ENCODE measurements at regions not wholly inside any gene's neighbourhood (a gene's known extent, or its start where the extent isn't known, plus 50 kb on each side); places are given as distances from the start of the nearest gene placed in this dataset.

DNA sequence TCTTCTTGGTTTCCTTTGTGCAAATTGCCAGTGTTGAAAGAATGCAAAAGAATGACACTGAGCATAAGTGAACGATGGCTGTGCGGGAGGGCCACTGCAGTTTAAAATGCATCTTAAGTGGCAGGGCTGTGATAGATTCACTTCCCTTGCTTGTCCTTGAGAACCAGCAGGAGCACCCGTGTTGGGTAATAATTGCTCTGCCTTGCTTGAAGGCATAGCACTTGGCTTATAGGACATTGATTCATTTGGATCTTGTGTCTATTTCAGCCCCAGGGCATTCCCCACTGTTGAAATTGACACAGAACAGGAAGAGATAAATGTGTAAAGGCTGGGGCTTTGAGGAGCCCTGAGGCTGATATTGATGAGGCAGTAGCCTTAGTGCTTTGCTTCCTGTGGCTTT lies 1003.7 kb upstream of the GYPC start:
- no peak overlapping the region for H3K4me3 Mint-ChIP-seq
- H3K27me3 ChIP-seq (ENCODE audit: control insufficient read depth, insufficient read depth, low read length, poor library complexity, severe bottlenecking) = peaks cover 21% of the 10 kb centered on the region
- H3K9ac ChIP-seq (ENCODE audit: extremely low read depth, low read length, poor library complexity, severe bottlenecking) = no peak overlapping the region
- H3K9me3 ChIP-seq (ENCODE audit: control insufficient read depth, low read length) = no peaks in the 10 kb centered on the region
- no peak overlapping the region for H3K27ac ChIP-seq (ENCODE audit: low read depth, low read length)
- H3K27ac Mint-ChIP-seq = no peak overlapping the region
- no peaks in the 10 kb centered on the region for H3K9me3 Mint-ChIP-seq
- H3K4me3 ChIP-seq (ENCODE audit: low read length) = no peak overlapping the region
- no peaks in the 10 kb centered on the region for H3K36me3 ChIP-seq (ENCODE audit: control insufficient read depth, insufficient read depth, low read length)
- peaks cover 26% of the 10 kb centered on the region for H3K4me1 Mint-ChIP-seq
- no peaks in the 10 kb centered on the region for H3K36me3 Mint-ChIP-seq (ENCODE audit: low read depth)
- 85 to 93% methylated on average over 3 of the region's 3 CpGs for WGBS, 2 experiments (ENCODE audit: insufficient coverage in 1 of 2, insufficient read length in 1 of 2)
- no peak for DNase-seq
- no peaks in the 10 kb centered on the region for H3K27me3 Mint-ChIP-seq (ENCODE audit: insufficient read depth)
- H3K4me1 ChIP-seq (ENCODE audit: control insufficient read depth, insufficient read depth, low read length) = no peaks in the 10 kb centered on the region
- TF ChIP-seq, protein P1, sequence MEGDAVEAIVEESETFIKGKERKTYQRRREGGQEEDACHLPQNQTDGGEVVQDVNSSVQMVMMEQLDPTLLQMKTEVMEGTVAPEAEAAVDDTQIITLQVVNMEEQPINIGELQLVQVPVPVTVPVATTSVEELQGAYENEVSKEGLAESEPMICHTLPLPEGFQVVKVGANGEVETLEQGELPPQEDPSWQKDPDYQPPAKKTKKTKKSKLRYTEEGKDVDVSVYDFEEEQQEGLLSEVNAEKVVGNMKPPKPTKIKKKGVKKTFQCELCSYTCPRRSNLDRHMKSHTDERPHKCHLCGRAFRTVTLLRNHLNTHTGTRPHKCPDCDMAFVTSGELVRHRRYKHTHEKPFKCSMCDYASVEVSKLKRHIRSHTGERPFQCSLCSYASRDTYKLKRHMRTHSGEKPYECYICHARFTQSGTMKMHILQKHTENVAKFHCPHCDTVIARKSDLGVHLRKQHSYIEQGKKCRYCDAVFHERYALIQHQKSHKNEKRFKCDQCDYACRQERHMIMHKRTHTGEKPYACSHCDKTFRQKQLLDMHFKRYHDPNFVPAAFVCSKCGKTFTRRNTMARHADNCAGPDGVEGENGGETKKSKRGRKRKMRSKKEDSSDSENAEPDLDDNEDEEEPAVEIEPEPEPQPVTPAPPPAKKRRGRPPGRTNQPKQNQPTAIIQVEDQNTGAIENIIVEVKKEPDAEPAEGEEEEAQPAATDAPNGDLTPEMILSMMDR (conservative IDR thresholded peaks at IDR 0.05) = no peak

DNA sequence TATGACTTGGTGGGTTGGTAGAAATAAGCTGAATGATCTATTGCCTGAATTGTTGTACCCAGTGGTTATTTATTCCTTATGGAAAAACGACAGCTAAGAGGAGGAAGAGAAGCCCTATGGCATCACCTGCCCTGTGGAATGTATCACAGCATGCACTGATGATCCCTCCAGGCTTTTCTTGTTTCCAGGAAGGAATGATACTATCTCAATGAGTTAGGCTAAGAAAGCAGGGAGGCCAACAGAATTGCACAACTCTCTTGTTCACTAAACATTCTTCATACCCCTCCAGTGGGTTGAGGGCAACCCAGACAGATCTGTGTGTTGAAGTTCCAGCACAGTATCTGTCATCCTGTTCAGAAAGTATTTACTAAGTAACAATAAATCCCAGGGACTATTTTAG lies 1001.7 kb upstream of the GYPC start:
- Mint-ChIP-seq H3K27me3 (ENCODE audit: insufficient read depth) (no peaks in the 10 kb centered on the region), H3K27ac (no peak overlapping the region), H3K9me3 (no peaks in the 10 kb centered on the region), H3K4me1 (peaks cover 19% of the 10 kb centered on the region), H3K4me3 (no peak overlapping the region), H3K36me3 (ENCODE audit: low read depth) (no peaks in the 10 kb centered on the region)
- TF ChIP-seq, protein P1 (conservative IDR thresholded peaks at IDR 0.05) = no peak
- H3K36me3 ChIP-seq (ENCODE audit: control insufficient read depth, insufficient read depth, low read length) = no peaks in the 10 kb centered on the region
- DNase-seq = no peak
- H3K27me3 ChIP-seq (ENCODE audit: control insufficient read depth, insufficient read depth, low read length, poor library complexity, severe bottlenecking) = peaks cover 21% of the 10 kb centered on the region
- H3K4me3 ChIP-seq (ENCODE audit: low read length) = no peak overlapping the region
- no peak overlapping the region for H3K27ac ChIP-seq (ENCODE audit: low read depth, low read length)
- H3K4me1 ChIP-seq (ENCODE audit: control insufficient read depth, insufficient read depth, low read length) = no peaks in the 10 kb centered on the region
- H3K9me3 ChIP-seq (ENCODE audit: control insufficient read depth, low read length) = no peaks in the 10 kb centered on the region
- H3K9ac ChIP-seq (ENCODE audit: extremely low read depth, low read length, poor library complexity, severe bottlenecking) = no peak overlapping the region
- WGBS, 2 experiments (ENCODE audit: insufficient coverage in 1 of 2, insufficient read length in 1 of 2) = 59 to 100% methylated on average over 1 of the region's 1 CpG

- no peaks in the 10 kb centered on the region for H3K36me3 ChIP-seq (ENCODE audit: control insufficient read depth, insufficient read depth, low read length)
- no peak overlapping the region for H3K4me3 ChIP-seq (ENCODE audit: low read length)
- H3K27ac ChIP-seq (ENCODE audit: low read depth, low read length) = no peak overlapping the region
- H3K27me3 ChIP-seq (ENCODE audit: control insufficient read depth, insufficient read depth, low read length, poor library complexity, severe bottlenecking) = peaks cover 16% of the 10 kb centered on the region
- no peak for DNase-seq
- peaks cover 14% of the 10 kb centered on the region for H3K4me1 Mint-ChIP-seq
- no peaks in the 10 kb centered on the region for H3K4me1 ChIP-seq (ENCODE audit: control insufficient read depth, insufficient read depth, low read length)
- H3K27me3 Mint-ChIP-seq (ENCODE audit: insufficient read depth) = no peaks in the 10 kb centered on the region
- WGBS, 2 experiments (ENCODE audit: insufficient coverage in 1 of 2, insufficient read length in 1 of 2) = 57 to 67% methylated on average over 1 of the region's 1 CpG
- H3K9me3 ChIP-seq (ENCODE audit: control insufficient read depth, low read length) = no peaks in the 10 kb centered on the region
- no peak overlapping the region for H3K4me3 Mint-ChIP-seq
- H3K27ac Mint-ChIP-seq = no peak overlapping the region
- TF ChIP-seq, protein P1 (conservative IDR thresholded peaks at IDR 0.05) = peak; percentile 67
- no peaks in the 10 kb centered on the region for H3K36me3 Mint-ChIP-seq (ENCODE audit: low read depth)
- no peaks in the 10 kb centered on the region for H3K9me3 Mint-ChIP-seq
- no peak overlapping the region for H3K9ac ChIP-seq (ENCODE audit: extremely low read depth, low read length, poor library complexity, severe bottlenecking)
These were observed 999.8 kb upstream of the GYPC start for GRCh38 chr2:125656190-125656589.
